Tibial nerve (tissue), 4 donors: ENCODE measurements at regions not wholly inside any gene's neighbourhood (a gene's known extent, or its start where the extent isn't known, plus 50 kb on each side); places are given as distances from the start of the nearest gene placed in this dataset.

Source experiments
- DNase-seq, 2 donors: peaks; one replicate each; pipeline ENCODE4 v3.0.0-alpha.2; 2019; ENCODE audit warnings: low spot score in 2 of 2
- H3K27ac ChIP-seq, 4 donors: fragments of 200-600 bp; sonication (generic) in 3 of 4; one replicate each; pipeline ENCODE4 v1.5.1; 2017 to 2019; ENCODE audit warnings: mild to moderate bottlenecking in 1 of 4
- H3K27me3 ChIP-seq, 2 donors: fragments of 200-600 bp; sonication (generic) in 1 of 2; one replicate each; pipeline versions ENCODE4 v1.5.1 to v1.6.0; 2017 to 2019
- H3K36me3 ChIP-seq, 3 donors: fragments of 200-600 bp; sonication (generic); one replicate each; pipeline ENCODE4 v1.5.1; 2018 to 2019
- H3K4me1 ChIP-seq, 4 donors: fragments of 200-600 bp; sonication (generic) in 3 of 4; one replicate each; pipeline ENCODE4 v1.5.1; 2017 to 2019
- H3K4me3 ChIP-seq, 4 donors: fragments of 200-600 bp; sonication (generic) in 3 of 4; one replicate each; pipeline ENCODE4 v1.5.1; 2017 to 2019; ENCODE audit warnings: mild to moderate bottlenecking in 1 of 4, moderate library complexity in 1 of 4
- H3K9me3 ChIP-seq, 4 donors: fragments of 200-600 bp; sonication (generic) in 3 of 4; one replicate each; pipeline ENCODE4 v1.5.1; 2017 to 2019
- EP300 ChIP-seq, 2 donors: sonication (generic); formaldehyde crosslinking; IDR thresholded peaks; one replicate each; pipeline ENCODE4 v1.6.1; 2017; ENCODE audit warnings: antibody characterized with exemption in 2 of 2, mild to moderate bottlenecking in 1 of 2
- POLR2A ChIP-seq, 2 donors: fragments of 450-650 bp; IDR thresholded peaks; one replicate each; pipeline ENCODE4 v1.6.1; 2017; ENCODE audit warnings: antibody characterized with exemption in 2 of 2, mild to moderate bottlenecking in 2 of 2, moderate library complexity in 2 of 2
- WGBS, 2 donors: methylation state at CpG; one replicate each; pipeline ENCODE4 v1.1.5; 2018; 5-methylcytosine and 5-hydroxymethylcytosine counted together
- TF ChIP-seq, protein P1 (sequence below), 5 experiments: fragments of 200-600 bp in 3 of 5; fragments of 450-650 bp in 2 of 5; sonication (generic) in 3 of 5; IDR thresholded peaks; one replicate each; pipeline ENCODE4 v1.5.1; 2016 to 2019; ENCODE audit warnings: antibody characterized with exemption in 5 of 5, mild to moderate bottlenecking in 3 of 5, moderate library complexity in 2 of 5

DNA sequence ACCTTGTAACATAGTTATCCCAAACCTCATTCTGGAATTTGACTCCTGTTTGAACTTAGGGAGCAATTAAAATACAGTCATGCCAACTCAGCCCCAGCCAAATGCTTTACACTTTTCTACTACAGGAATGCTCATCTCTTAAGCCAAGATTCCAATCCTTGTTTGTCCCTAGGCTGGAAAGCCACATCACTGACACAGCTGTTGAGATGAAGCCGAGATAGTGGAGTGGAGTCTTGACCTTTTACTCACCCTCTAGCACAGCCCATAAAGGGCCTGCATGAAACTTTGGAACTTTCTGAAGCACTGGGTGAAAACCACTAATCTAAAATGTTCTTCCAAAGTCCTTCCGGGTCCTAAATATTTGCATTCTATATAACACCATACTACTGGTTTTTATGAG, 247.3 kb downstream of the ETV1 start:
- Histone ChIP-seq H3K27ac (no peak overlapping the region), H3K9me3 (no peaks in the 10 kb centered on the region), H3K27me3 (no peaks in the 10 kb centered on the region), H3K4me1 (peaks cover 0 to 12% (median 0%) of the 10 kb centered on the region in 4 donors), H3K4me3 (no peak overlapping the region), H3K36me3 (no peaks in the 10 kb centered on the region)
- WGBS, 2 donors = 53 to 59% methylated on average over 2 of the region's 2 CpGs
- DNase-seq = no peak
- TF ChIP-seq EP300 (IDR thresholded peaks at IDR 0.05) (no peak), POLR2A (IDR thresholded peaks at IDR 0.05) (no peak)
- TF ChIP-seq, protein P1, sequence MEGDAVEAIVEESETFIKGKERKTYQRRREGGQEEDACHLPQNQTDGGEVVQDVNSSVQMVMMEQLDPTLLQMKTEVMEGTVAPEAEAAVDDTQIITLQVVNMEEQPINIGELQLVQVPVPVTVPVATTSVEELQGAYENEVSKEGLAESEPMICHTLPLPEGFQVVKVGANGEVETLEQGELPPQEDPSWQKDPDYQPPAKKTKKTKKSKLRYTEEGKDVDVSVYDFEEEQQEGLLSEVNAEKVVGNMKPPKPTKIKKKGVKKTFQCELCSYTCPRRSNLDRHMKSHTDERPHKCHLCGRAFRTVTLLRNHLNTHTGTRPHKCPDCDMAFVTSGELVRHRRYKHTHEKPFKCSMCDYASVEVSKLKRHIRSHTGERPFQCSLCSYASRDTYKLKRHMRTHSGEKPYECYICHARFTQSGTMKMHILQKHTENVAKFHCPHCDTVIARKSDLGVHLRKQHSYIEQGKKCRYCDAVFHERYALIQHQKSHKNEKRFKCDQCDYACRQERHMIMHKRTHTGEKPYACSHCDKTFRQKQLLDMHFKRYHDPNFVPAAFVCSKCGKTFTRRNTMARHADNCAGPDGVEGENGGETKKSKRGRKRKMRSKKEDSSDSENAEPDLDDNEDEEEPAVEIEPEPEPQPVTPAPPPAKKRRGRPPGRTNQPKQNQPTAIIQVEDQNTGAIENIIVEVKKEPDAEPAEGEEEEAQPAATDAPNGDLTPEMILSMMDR (IDR thresholded peaks at IDR 0.05) = no peak

- Histone ChIP-seq H3K36me3 (no peaks in the 10 kb centered on the region), H3K4me1 (peaks cover 0 to 12% (median 0%) of the 10 kb centered on the region in 4 donors), H3K27me3 (no peaks in the 10 kb centered on the region), H3K27ac (no peak overlapping the region), H3K4me3 (no peak overlapping the region), H3K9me3 (no peaks in the 10 kb centered on the region)
- no peak for DNase-seq
- no peak for TF ChIP-seq EP300 (IDR thresholded peaks at IDR 0.05)
- TF ChIP-seq, protein P1 (IDR thresholded peaks at IDR 0.05) = peak; percentile 21 to 48 (median 30)
- whole genome bisulfite sequencing, 2 donors = 17 to 25% methylated on average over 1 of the region's 1 CpG
These were observed 246.7 kb downstream of the ETV1 start for GRCh38 chr7:13742811-13743210.

- H3K27me3 ChIP-seq = no peaks in the 10 kb centered on the region
- no peaks in the 10 kb centered on the region for H3K36me3 ChIP-seq
- no peak overlapping the region for H3K4me3 ChIP-seq
- no peak overlapping the region for H3K27ac ChIP-seq
- H3K4me1 ChIP-seq = peaks cover 0 to 12% (median 0%) of the 10 kb centered on the region in 4 donors
- no peaks in the 10 kb centered on the region for H3K9me3 ChIP-seq
- no peak for TF ChIP-seq POLR2A (IDR thresholded peaks at IDR 0.05)
- no peak for TF ChIP-seq EP300 (IDR thresholded peaks at IDR 0.05)
- TF ChIP-seq, protein P1 (IDR thresholded peaks at IDR 0.05) = no peak
- peak in 1 of 2 donors; percentile 11 for DNase-seq
- WGBS, 2 donors = 48 to 51% methylated on average over 3 of the region's 3 CpGs
These were observed 246.2 kb downstream of the ETV1 start for GRCh38 chr7:13743226-13743625.

DNA sequence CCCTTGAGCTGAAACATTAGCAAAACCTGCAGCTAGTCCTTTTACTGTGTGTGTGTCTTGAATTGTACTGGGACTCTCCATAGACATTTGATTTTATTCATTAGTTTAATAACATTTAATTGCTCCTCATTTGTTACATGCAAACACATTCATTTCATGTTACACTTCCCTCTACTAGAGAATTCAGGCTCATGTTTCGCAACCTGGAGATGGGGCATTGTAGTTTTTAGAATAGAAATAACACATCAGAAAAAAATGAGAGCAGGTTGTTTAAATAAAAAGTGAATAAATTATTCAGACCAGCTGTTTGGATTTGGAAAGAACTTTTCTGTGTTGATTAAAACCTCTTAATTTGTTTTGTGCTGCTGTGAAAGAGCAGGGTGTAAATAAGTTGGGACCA, 243.9 kb downstream of the ETV1 start:
- Histone ChIP-seq H3K36me3 (no peaks in the 10 kb centered on the region), H3K27me3 (no peaks in the 10 kb centered on the region), H3K4me3 (no peak overlapping the region), H3K9me3 (no peaks in the 10 kb centered on the region), H3K27ac (no peak overlapping the region), H3K4me1 (peaks cover 0 to 12% (median 0%) of the 10 kb centered on the region in 4 donors)
- 98 to 100% methylated on average over 1 of the region's 1 CpG for WGBS, 2 donors
- DNase-seq = no peak
- no peak for TF ChIP-seq POLR2A (IDR thresholded peaks at IDR 0.05)
- TF ChIP-seq EP300 (IDR thresholded peaks at IDR 0.05) = no peak
- TF ChIP-seq, protein P1 (IDR thresholded peaks at IDR 0.05) = no peak

DNA sequence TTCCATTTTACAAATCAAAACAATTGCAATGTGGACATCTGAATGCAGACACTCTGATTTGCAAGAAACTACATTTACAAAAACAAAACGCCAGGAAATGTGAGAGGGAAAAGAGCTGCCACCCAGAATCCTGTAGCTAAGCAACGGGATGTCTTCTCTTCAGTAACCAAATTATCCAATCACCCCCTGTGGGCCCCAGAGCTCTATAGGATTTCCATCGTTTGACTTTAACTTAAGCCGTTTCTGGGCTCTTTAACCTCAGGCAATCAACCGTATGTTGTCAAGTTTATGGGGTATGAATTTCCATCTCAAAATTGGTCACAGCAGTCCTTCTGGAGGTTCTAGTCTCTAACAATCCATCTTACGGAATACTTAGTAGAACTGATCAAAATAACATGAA, 240.5 kb downstream of the ETV1 start:
- H3K27me3 ChIP-seq = no peaks in the 10 kb centered on the region
- no peak overlapping the region for H3K27ac ChIP-seq
- 33 to 39% methylated on average over 6 of the region's 6 CpGs for WGBS, 2 donors
- H3K4me1 ChIP-seq = no peaks in the 10 kb centered on the region
- DNase-seq = no peak
- TF ChIP-seq EP300 (IDR thresholded peaks at IDR 0.05) = no peak
- TF ChIP-seq POLR2A (IDR thresholded peaks at IDR 0.05) = no peak
- TF ChIP-seq, protein P1 (IDR thresholded peaks at IDR 0.05) = no peak
- H3K4me3 ChIP-seq = no peak overlapping the region
- H3K9me3 ChIP-seq = no peaks in the 10 kb centered on the region
- no peaks in the 10 kb centered on the region for H3K36me3 ChIP-seq
